GM21526 (cell line): ENCODE measurements at regions not wholly inside any gene's neighbourhood (a gene's known extent, or its start where the extent isn't known, plus 50 kb on each side); places are given as distances from the start of the nearest gene placed in this dataset.
"Not testable (repeated sequence)": the region's sequence is repeated elsewhere in the genome, so short reads cannot be mapped to it uniquely, and the experiment has no call there.

Source experiments
- ATAC-seq: cut with Tn5 transposase; IDR thresholded peaks from one replicate; pipeline ENCODE4 v1.9.1; 2021; ENCODE audit warnings: moderate library complexity; ENCODE audit not compliant: unreplicated experiment, low FRiP score

DNA sequence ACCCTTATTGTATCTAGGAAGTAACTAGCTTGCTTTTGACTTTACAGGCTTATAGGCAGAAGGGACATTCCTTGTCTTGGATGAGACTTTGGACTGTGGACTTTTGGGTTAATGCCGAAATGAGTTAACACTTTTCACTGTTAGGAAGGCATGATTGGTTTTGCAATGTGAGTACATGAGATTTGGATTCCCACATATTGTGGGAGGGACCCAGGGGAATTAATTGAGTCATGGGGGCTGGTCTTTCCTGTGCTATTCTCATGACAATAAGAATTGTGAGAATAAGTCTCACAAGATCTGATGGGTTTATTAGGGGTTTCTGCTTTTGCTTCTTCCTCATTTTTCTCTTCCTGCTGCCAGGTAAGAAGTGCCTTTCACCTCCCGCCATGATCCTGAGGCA, 417.5 kb downstream of the HINT1 start:
- no peak for ATAC-seq

DNA sequence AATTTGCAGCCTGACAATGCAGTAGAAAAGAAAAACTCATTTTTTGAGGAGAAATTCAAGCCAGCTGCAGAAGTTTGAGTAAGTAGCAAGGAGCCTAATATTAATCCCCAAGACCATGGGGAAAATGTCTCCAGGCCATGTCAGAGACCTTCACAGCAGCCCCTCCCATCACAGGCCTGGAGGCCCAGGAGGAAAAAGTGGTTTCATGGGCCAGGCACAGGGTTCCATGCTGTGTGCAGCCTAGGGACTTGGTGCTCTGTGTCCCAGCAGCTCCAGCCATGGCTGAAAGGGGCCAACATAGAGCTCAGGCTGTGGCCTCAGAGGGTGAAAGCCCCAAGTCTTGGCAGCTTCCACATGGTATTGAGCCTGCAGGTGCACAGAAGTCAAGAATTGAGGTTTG, 418.4 kb downstream of the HINT1 start:
- not testable (repeated sequence) for ATAC-seq

DNA sequence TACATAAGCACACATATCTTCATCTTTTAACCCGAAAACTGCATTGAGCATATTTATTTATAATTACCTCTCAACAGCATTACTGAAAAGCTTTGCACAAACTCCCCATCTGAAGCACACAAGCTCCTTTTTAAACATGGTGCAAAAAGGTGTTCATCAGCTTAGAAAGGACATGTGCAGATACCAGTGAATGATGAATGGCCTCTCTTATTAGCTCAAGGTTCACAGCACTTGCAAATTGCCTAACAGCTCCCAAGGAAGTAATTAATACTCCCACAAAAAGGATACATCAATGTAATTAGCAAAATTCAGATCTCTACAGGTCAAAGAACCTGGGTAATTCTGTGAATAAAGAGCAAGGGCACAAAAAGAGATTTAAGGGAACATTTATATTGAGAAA, 422.0 kb downstream of the HINT1 start:
- ATAC-seq = no peak

DNA sequence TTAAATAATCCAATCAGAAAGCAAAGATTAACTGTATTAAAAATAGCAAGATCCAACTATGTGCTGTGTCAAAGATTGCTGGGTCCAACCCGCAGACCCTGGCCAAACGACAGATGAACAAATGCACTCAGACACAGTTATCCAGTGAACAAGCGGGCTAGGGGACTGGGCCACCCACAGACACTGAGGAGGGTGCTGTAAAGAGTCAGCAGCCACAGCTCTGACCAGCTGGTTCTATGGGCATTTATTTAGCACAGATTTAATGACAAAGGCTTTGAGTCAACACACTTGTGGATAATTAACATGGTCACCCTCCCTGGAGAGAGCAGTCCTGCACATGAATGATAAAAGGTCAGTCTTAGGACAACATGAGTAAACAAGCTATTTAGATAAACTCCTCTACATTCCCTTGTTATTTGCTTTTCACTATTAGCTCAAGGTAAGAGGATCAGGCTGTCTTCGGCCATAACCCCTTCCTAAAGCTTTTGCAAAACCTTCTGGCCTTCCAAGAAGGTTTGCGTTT, 424.9 kb downstream of the HINT1 start:
- no peak for ATAC-seq

DNA sequence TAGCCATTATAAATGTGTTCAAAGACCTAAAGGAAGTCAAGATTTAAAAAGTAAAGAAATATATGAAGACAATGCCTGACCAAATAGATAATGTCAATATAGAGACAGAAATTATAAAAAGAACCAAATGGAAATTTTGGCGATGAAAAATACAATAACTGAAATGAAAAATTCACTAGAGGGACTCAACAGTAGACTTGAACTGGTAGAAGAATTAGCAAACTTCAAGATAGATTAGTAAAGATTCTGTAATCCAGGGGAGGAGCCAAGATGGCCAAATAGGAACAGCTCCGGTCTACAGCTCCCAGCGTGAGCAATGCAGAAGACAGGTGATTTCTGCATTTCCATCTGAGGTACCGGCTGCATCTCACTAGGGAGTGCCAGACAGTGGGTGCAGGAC, 433.2 kb downstream of the HINT1 start:
- no peak for ATAC-seq

DNA sequence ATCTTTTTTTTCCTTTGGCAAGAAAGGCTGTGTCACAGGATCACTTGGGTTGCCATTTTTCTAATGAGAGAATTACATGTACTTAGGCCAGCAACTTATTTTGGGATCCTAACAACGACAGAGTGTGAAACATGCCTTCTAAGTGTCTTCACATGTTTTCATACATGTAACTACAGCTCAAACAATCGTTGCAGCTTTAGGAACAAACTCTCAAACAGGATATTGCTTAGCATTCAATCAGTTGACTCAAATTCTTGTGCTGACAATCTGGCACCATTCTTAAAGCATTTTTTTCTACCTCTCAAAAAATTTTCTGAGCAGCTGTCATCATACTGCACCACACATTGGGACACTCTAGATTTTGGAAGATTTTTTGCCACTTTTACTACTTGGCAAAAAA, 435.5 kb downstream of the HINT1 start:
- ATAC-seq = no peak

DNA sequence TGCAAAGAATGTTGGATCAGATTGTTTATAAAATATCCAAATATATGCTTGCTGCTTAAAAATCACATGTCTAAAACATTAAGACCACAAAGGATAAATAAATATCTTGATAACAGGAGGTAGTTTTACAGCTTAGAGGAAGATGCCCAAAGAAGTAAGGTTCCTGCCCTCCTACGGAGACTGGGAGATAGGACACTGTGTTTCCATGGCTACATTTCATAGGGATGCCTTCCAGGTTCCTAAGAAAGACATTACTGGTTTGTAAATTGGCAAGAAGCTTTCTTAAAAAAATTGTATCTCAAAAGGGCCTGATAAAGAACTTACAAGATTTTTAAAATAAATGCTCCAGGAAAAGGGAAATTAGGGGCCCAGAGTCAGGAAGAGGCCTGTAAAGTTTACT, 437.2 kb downstream of the HINT1 start:
- ATAC-seq = no peak

DNA sequence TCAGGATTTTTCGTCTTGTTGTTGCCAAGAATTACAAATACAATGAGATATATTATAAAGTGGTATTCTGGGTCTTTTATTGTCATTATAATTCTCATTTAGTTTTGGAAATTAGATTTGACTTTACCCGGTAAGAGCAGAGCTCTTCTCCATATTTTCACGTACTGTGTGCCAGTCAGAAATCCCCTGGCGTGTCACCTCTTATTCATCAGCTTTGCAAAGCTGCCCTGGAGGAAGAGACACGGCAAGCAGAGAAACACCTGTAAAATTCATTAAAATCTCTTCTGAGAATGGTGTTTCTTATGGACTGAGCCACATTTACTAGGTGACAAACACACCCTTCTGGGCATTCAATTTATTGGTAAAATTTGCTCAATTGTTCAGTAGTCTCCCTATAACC, 440.4 kb downstream of the HINT1 start:
- no peak for ATAC-seq

DNA sequence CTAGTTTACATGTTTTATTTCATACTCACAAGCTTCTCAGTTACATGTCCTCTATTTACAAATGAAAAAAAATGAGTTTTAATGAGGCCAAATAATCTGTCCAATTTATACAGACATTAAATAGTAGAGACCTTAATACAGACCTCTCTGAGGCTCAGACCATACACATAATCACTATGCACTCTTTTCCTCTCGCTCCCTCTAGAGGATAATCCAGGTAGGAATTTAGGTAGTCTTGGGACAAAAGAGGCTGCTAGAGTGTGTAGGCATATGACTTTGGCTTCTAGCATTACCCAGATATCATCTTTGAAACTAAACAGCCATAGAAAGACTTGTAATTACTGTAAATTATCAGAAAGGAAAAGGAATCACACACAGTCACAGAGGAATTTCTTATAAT, 444.7 kb downstream of the HINT1 start:
- ATAC-seq = no peak

DNA sequence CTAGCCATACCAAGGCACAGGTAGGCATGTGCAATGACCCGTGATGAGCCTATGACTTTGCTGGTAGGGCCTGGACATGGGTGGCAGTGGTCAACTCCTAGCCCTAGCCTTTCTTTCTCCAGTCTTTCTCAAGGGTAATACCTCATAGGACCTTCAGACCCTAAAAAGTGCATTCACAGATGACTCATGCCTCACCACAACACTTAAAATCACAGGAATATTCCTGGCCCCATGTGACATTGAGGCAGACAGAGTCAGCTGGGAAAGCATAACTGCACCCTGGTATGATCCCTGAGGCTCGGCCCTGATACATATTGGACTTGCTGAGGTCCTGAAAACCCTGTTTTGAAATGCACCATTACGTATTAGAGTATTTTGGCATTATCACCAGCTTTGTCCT, 449.5 kb downstream of the HINT1 start:
- no peak for ATAC-seq

DNA sequence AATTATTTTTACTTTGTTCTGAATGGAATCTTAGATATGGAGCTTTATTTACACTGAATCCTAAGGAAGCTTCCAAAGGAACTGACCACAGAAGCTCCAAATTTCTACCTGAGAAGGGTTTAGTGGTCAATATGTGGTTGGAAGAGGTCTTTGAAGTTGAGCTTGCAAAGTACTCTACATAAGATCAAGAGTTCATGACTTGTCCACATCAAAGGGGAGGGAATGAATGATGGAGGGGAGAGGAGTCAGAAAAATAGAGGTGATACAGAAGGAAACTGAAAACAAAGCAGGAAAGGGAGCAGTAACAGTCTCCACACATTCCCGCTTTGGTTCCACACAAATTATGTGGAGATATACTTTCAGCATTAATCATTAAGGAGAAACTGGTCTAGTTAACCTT, 450.9 kb downstream of the HINT1 start:
- no peak for ATAC-seq

DNA sequence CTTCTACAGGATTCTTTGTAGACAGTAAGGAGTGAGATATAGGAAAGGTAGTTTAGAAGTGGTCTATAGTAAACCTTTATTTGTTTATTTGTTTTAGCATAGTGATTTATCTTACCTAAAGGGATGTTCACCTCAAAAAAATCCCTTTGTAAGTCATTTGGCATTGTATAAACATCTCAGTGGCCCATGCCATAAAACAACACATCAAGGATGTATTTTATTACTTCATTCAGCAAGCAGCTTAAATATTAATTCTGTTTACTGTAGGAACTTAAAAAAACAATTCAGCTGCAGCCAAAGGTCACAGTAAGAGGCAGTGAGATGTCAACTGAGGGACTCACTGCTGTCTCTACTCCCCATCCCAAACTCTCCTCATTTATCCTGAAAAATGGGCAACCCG, 452.7 kb downstream of the HINT1 start:
- ATAC-seq = no peak

DNA sequence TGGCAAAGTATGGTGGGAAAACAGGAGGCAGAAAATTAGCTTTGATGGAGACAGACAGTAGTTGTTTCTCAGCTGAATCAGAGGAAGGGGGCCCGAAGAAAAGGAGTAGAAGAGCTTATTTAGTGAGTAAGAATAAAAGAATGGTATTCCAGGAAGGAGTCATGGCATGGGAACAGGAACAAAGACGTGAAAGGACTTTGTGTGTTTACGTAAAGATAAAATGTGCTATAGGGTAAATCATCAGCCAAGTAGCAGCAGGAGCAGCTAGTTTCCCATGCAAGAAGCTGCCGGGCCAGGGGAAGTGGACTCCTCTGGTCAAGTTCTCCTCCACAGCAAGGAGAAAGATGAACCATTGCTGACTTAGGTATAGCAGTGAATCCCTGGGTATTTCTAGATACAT, 454.5 kb downstream of the HINT1 start:
- ATAC-seq = no peak

DNA sequence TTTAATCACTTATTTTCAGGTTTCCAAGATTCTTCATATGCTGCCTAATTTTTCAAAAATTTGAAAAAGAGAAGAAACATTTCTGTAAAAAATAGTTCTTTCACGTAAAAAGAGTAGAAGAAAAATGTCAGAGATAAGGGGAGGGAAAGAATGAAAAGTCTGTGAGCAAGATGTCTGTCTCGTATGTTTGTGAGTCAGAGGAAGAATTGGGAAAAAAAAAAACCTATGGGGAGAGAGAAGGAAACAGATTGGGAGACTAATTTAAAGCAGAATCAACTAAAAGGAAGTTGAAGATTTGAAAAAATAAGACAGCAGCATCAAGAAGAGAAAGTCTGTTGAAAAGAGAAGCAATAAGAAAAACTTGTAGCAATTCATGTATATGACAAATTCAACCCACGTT, 456.3 kb downstream of the HINT1 start:
- no peak for ATAC-seq

DNA sequence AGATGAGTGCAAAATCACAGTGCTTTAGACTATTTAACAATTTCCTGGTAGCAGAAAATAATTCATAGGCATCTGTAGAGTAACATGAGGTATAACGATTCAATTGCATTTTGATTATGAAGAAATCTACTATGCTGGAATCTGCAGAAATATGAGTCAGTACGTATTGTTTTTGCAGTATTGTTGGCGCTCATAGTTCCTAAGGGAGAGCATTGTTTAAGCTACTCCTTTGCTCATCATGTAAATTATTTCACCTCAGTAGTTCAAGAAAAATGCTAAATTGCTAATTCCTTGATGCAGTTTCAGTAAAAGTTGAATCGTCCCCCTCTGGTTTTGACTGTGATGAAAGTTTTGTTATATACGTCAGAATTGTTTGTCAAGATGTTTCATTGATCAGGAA, 458.4 kb downstream of the HINT1 start:
- ATAC-seq = no peak

DNA sequence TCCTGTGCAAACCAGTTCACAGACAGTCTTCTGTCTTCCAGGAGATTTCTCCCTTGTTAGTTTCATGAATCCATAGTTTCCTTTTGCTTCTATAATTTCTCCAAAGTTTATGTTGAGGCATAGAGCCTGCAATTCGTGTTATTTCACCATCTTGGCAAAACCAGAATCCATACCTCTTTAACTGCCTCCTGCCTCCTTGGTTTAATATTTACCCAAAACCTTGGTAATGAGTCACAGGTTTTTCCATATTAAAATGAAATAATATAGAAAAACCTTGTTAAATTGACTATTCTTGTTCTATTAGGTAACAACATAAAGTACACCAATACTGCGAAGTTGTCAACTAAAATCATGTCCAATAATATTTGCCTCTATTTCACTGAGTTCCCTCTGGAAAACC, 459.7 kb downstream of the HINT1 start:
- no peak for ATAC-seq

DNA sequence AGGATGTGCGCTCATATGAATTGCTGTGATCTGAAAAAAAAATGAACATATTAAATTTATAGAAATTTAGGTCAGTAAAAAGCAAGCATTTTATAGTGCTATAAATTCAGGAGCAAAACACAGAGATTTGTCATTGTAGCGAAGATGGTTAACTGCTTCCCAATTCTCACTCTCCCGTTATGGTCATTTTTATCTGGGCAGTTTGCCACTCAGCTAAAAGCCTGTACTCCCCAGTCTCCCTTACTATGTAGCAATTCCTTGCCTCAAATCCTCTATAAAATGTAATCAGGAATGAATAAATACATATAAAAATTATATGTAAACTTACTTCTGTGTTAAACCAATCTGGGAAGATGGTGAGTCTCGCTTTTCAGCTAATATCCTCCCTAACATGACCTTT, 471.5 kb downstream of the HINT1 start:
- ATAC-seq = no peak

DNA sequence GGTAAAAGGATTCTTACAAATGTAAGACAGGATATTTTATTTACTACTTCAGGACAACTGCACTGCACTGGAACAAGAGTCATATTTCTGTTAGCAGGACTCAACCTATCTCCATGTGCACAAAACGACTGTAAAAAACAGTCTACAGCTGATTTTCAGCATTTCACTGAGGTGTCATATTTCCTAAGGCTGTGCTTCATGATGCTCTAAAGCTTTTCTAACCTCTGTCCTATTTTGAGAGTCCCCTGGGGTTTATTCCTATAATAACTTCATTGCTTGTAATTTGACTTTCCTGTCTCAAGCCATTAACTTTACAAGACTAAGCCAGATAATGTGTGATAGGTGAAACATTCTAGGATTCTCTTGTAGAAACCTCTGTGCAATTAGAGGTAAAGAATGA, 472.3 kb downstream of the HINT1 start:
- no peak for ATAC-seq

DNA sequence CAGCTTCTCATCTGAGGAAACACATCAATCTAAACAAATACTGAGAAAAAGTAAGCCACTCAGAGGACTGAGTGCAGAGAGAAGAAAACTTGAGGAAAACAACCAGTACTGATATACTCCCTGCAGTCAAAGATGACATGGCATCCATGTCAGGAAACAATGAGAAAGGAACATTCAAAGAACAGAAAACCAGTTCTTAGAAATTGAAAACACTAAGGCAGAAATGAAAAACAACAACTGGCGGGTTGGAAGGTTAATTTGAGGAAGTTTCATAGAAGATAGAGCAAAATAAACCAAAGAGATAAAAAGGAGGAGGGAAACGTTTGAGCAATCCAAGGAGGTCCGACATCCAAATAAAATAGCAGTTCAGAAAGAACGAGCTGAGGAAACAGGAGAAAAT, 475.2 kb downstream of the HINT1 start:
- no peak for ATAC-seq

DNA sequence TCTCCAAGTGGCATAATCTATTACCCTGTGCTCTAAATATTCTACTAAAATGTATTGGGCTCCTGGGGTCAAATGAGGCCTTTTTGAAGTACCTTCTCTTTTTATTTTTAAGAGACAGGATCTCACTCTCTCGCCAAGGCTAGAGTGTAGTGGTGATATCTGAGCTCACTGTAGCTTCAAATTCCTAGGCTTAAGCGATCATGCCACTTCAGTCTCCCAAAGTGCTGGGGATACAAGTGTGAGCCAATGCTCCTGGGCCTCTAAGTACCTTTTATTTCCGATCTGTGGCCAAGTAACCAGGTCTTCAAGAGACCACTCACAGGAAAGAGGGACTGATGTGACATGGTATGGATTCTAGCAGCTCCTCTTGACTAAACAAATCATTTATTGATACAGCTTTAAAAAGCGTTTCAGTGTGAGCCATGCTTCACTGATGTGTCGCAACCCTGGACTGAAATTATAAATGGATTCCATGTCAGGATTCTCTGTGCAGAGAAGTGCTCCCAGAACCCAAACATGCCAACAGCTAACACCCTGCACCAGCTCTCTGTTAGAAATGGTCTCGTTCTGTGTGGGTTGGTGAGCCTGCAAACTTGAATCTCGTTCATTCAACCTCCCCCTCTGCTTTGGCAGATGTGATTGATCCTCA, 477.8 kb downstream of the HINT1 start:
- ATAC-seq = no peak

DNA sequence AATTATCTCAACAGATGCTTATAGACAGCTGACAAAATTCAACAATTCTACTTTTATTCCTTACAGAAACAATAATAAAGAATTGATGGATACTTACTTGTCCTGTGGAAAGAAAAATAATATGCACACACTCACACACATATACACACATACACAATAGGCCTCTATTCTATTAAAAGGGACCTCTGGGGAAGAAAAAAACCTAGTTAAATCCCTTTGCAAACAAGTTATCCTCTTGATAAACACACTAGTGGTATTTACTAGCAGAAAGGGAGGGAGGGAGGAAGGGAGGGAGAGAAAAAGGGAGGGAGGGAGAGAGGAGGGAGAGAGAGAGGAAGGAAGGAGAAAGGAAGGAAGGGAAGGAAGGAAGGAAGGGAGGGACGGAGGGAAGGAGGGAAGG, 486.4 kb downstream of the HINT1 start:
- ATAC-seq = no peak

DNA sequence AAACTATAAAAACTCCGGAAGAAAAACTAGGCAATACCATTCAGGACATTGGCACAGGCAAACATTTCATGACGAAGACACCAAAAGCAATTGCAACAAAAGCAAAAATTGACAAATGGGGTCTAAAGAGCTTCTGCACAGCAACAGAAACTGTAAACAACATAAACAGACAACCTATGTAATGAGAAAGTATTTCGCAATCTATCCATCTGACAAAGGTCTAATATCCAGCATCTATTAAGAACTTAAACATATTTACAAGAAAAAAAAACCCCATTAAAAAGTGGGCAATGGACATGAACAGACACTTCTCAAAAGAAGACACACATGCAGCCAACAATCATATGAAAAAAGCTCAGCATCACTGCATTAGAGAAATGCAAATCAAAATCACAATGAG, 498.6 kb downstream of the HINT1 start:
- ATAC-seq = no peak

DNA sequence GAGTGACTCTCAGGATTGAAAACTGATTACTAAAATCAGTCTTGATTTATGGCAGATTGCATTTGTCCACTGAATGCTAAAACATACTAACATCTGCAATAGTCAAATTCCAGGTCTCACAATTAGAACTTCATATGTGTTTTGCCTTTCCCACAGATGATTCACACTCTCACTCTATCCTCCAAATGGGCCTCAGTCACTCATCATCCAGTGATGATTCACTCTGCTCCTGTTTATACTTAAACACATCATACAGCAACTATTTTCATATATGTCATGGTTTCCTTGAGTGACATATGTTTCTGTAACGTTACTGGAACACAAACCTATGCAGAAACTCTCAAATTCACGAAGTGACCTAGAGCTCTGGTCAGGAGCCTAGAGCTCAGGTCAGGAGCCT, 512.9 kb downstream of the HINT1 start:
- no peak for ATAC-seq
